NCI-H526 (cell line): ENCODE measurements at regions not wholly inside any gene's neighbourhood (a gene's known extent, or its start where the extent isn't known, plus 50 kb on each side); places are given as distances from the start of the nearest gene placed in this dataset.

Experiments
- DNase-seq, 2 experiments: peaks; one replicate each; lab custom pipeline; 2025; lab: John Stamatoyannopoulos, UW

GRCh38 chr9:86893811-86894490, 53.4 kb downstream of the GAS1 start:
- DNase-seq: no peak

GRCh38 chr9:86892576-86892975, 54.7 kb downstream of the GAS1 start:
- DNase-seq: no peak

GRCh38 chr9:86891886-86892437, 55.3 kb downstream of the GAS1 start:
- DNase-seq: no peak

GRCh38 chr9:86891091-86891490, 56.2 kb downstream of the GAS1 start:
- no peak for DNase-seq

GRCh38 chr9:86885232-86885631, 62.1 kb downstream of the GAS1 start:
- DNase-seq: no peak

- no peak for DNase-seq
These were observed 70.6 kb downstream of the GAS1 start for GRCh38 chr9:86876621-86877196.

GRCh38 chr9:86868616-86869015, 78.7 kb downstream of the GAS1 start:
- DNase-seq: no peak

- no peak for DNase-seq
These were observed 79.4 kb downstream of the GAS1 start for GRCh38 chr9:86867804-86868313.

GRCh38 chr9:86865952-86866351, 81.4 kb downstream of the GAS1 start:
- no peak for DNase-seq

GRCh38 chr9:86860006-86860405, 87.3 kb downstream of the GAS1 start:
- no peak for DNase-seq

- DNase-seq: no peak
These were observed 88.2 kb downstream of the GAS1 start for GRCh38 chr9:86859056-86859455.

GRCh38 chr9:86858009-86858408, 89.3 kb downstream of the GAS1 start:
- no peak for DNase-seq

- DNase-seq: no peak
These were observed 91.0 kb downstream of the GAS1 start for GRCh38 chr9:86856259-86856658.

- DNase-seq: peak; percentile 82 to 89
These were observed 92.3 kb downstream of the GAS1 start for GRCh38 chr9:86854898-86855523.

- DNase-seq: no peak
These were observed 100.7 kb downstream of the GAS1 start for GRCh38 chr9:86846656-86847055.

- peak in 1 of 2 experiments; percentile 7 for DNase-seq
These were observed 104.1 kb downstream of the GAS1 start for GRCh38 chr9:86843206-86843605.

- no peak for DNase-seq
These were observed 104.7 kb downstream of the GAS1 start for GRCh38 chr9:86842573-86842972.

- DNase-seq: no peak
These were observed 107.8 kb downstream of the GAS1 start for GRCh38 chr9:86839522-86839921.

- DNase-seq: no peak
These were observed 108.5 kb downstream of the GAS1 start for GRCh38 chr9:86838519-86839497.

- no peak for DNase-seq
These were observed 110.0 kb downstream of the GAS1 start for GRCh38 chr9:86837345-86837744.

GRCh38 chr9:86836797-86837196, 110.5 kb downstream of the GAS1 start:
- DNase-seq: no peak

- no peak for DNase-seq
These were observed 111.0 kb downstream of the GAS1 start for GRCh38 chr9:86836266-86836665.
